Ascending aorta (tissue), 2 donors: ENCODE measurements at regions not wholly inside any gene's neighbourhood (a gene's known extent, or its start where the extent isn't known, plus 50 kb on each side); places are given as distances from the start of the nearest gene placed in this dataset.

Experiments
- DNase-seq, 2 donors: peaks; one replicate each; pipeline ENCODE4 v3.0.0-alpha.2; 2019; ENCODE audit warnings: low spot score in 2 of 2
- H3K27ac ChIP-seq, 2 donors: fragments of 200-600 bp; sonication (generic); one replicate each; pipeline ENCODE4 v1.5.1; 2016 to 2017; ENCODE audit warnings: mild to moderate bottlenecking in 1 of 2
- H3K27me3 ChIP-seq: fragments of 200-600 bp; sonication (generic); one replicate; pipeline ENCODE4 v1.5.1; 2017
- H3K36me3 ChIP-seq, 2 donors: fragments of 200-600 bp; sonication (generic); one replicate each; pipeline ENCODE4 v1.5.1; 2016
- H3K4me1 ChIP-seq, 2 donors: fragments of 200-600 bp; sonication (generic); one replicate each; pipeline ENCODE4 v1.5.1; 2016 to 2017; ENCODE audit warnings: mild to moderate bottlenecking in 1 of 2
- H3K4me3 ChIP-seq, 2 donors: fragments of 200-600 bp; sonication (generic); one replicate each; pipeline ENCODE4 v1.5.1; 2016 to 2017; ENCODE audit warnings: mild to moderate bottlenecking in 1 of 2
- H3K9me3 ChIP-seq, 2 donors: fragments of 200-600 bp; sonication (generic); one replicate each; pipeline ENCODE4 v1.5.1; 2016
- intact Hi-C: fragments of 100-400 bp; cut with DNase I; formaldehyde crosslinking; loops from one replicate; pipeline ENCODE4 v1.15.1; 2023
- TF ChIP-seq, protein P1 (sequence below), 3 experiments: fragments of 200-600 bp in 2 of 3; fragments of 450-650 bp in 1 of 3; sonication (generic) in 2 of 3; IDR thresholded peaks; one replicate each; pipeline ENCODE4 v1.5.1; 2016 to 2019; ENCODE audit warnings: antibody characterized with exemption in 3 of 3, mild to moderate bottlenecking in 1 of 3, moderate library complexity in 1 of 3

DNA sequence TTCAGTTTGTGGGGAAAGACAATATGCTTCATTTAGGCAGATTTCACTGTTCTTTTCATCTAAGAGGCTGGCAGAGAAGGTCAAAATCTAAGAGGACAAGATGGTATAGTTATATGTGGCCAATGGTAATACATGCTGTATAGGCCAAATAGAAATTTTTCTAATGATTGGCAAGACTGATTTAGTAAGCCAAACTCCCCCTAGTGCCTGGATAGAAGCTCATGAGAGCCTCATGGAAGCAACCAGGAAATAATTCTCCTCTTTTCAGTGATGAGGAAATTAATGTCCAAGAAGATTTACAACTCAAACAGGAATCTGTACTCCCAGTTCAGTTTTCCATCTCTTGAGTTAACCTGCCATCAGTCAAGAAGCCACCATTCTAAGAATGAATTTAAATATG lies 253.6 kb upstream of the PHF14 start:
- Histone ChIP-seq H3K27me3 (no peaks in the 10 kb centered on the region), H3K4me3 (no peak overlapping the region), H3K27ac (no peak overlapping the region), H3K9me3 (no peaks in the 10 kb centered on the region), H3K36me3 (no peaks in the 10 kb centered on the region), H3K4me1 (no peaks in the 10 kb centered on the region)
- DNase-seq: no peak
- TF ChIP-seq, protein P1, sequence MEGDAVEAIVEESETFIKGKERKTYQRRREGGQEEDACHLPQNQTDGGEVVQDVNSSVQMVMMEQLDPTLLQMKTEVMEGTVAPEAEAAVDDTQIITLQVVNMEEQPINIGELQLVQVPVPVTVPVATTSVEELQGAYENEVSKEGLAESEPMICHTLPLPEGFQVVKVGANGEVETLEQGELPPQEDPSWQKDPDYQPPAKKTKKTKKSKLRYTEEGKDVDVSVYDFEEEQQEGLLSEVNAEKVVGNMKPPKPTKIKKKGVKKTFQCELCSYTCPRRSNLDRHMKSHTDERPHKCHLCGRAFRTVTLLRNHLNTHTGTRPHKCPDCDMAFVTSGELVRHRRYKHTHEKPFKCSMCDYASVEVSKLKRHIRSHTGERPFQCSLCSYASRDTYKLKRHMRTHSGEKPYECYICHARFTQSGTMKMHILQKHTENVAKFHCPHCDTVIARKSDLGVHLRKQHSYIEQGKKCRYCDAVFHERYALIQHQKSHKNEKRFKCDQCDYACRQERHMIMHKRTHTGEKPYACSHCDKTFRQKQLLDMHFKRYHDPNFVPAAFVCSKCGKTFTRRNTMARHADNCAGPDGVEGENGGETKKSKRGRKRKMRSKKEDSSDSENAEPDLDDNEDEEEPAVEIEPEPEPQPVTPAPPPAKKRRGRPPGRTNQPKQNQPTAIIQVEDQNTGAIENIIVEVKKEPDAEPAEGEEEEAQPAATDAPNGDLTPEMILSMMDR (IDR thresholded peaks at IDR 0.05): no peak
- intact Hi-C loops: no loop called here

DNA sequence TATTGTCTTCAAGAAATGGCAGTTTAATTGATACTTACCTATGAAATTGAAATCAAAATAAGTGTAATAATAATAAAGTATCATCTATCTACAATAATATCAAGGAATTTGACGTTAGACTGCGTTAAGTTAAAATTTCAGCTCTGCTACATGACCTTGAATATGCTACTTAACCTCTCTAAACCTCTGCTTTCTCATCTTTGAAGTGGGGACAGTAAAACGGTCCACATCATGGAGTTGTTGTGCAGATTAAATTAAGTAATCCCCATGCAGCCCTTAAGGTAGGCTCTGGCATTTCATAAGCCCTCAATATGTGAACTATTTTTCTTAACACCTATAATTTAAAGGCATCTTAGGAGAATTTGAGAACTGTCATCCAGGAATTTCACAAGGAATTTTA lies 252.4 kb upstream of the PHF14 start:
- intact Hi-C loops: no loop called here
- H3K36me3 ChIP-seq: no peaks in the 10 kb centered on the region
- no peaks in the 10 kb centered on the region for H3K27me3 ChIP-seq
- no peaks in the 10 kb centered on the region for H3K4me1 ChIP-seq
- TF ChIP-seq, protein P1 (IDR thresholded peaks at IDR 0.05): no peak
- no peak overlapping the region for H3K27ac ChIP-seq
- DNase-seq: no peak
- no peak overlapping the region for H3K4me3 ChIP-seq
- H3K9me3 ChIP-seq: no peaks in the 10 kb centered on the region

DNA sequence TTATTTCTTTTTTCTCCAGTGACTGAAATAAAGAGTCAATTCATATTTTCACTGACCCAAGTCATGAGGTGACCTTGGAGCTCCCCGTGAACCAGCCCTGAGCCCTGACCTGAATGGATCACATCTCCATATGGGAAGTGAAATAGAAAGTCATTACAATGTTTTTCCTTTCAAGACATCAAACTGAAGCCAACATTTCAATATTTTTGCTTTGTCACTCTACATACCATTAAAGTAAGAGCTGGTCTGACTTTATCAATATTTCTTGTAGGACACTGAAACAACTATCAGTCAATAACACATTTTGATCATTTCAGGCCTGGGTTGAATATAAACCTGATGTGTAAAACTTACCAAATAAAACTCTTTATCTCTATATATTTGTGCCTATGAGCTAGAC lies 249.8 kb upstream of the PHF14 start:
- TF ChIP-seq, protein P1 (IDR thresholded peaks at IDR 0.05): no peak
- Histone ChIP-seq H3K36me3 (no peaks in the 10 kb centered on the region), H3K4me1 (no peaks in the 10 kb centered on the region), H3K27me3 (no peaks in the 10 kb centered on the region), H3K27ac (no peak overlapping the region), H3K9me3 (no peaks in the 10 kb centered on the region), H3K4me3 (no peak overlapping the region)
- intact Hi-C loops: no loop called here
- DNase-seq: no peak

DNA sequence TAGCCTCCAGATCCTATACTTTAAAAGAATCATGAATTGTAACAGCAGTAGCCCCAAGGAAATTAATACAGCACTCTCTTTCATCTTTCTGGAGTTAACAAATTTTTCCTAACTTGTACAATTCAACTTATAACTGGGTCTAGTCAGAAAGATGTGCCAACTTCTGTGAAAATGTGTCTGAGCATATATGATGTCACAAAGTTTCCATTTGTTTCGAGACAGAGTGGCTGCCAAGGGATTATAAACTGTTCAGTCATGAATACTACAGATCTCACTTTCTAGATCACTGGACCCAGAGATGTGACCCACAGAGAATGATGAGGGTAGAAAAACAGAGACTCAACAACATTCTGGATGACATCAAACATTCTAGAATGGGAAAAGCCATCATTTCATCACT lies 249.2 kb upstream of the PHF14 start:
- DNase-seq: no peak
- H3K9me3 ChIP-seq: no peaks in the 10 kb centered on the region
- no peak overlapping the region for H3K27ac ChIP-seq
- no peaks in the 10 kb centered on the region for H3K36me3 ChIP-seq
- H3K27me3 ChIP-seq: no peaks in the 10 kb centered on the region
- TF ChIP-seq, protein P1 (IDR thresholded peaks at IDR 0.05): no peak
- no peaks in the 10 kb centered on the region for H3K4me1 ChIP-seq
- intact Hi-C loops: no loop called here
- no peak overlapping the region for H3K4me3 ChIP-seq

DNA sequence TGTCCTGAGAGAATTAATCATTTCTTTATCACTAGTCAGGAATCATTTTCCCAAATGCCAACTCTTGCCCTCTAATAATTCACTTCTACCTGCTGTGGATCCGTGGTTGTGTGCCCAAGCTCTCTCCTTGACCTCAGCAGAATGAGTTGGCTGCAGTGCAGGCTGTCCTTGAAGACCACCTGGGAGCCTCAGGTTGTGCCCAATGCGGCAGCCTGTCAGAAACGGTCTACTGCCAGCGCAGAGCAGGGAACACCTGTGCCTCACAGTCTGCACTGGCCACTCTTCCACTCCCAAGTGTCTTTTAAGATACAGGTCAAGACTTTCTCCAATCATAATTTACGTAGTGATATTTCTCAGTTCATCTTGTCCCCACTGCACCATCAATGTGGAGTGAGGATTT lies 246.0 kb upstream of the PHF14 start:
- DNase-seq: no peak
- intact Hi-C loops: no loop called here
- Histone ChIP-seq H3K27ac (no peak overlapping the region), H3K4me3 (no peak overlapping the region), H3K27me3 (no peaks in the 10 kb centered on the region), H3K9me3 (no peaks in the 10 kb centered on the region), H3K36me3 (no peaks in the 10 kb centered on the region), H3K4me1 (no peaks in the 10 kb centered on the region)
- TF ChIP-seq, protein P1 (IDR thresholded peaks at IDR 0.05): no peak

DNA sequence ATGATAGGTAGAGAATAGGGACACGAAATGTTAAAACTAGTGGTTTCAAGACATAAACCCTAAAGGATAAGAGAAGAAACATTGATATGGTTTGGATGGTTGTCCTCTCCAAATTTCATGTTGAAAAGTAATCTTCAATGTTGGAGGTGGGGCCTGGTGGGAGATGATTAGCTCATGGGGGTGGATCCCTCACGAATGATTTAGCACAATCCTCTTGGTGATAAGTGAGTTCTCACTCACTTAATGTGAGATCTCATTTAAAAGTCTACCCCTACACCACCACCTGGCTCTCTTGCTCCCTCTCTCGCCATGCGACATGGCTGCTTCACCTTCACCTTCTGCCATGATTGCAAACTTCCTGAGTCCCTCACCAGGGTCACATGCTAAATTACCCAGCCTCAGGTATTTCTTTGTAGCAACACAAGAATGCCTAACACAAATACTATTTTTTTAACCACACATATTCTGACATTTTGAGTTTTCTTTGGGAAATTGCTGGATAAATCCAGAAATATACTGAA lies 242.4 kb upstream of the PHF14 start:
- TF ChIP-seq, protein P1 (IDR thresholded peaks at IDR 0.05): no peak
- no peak overlapping the region for H3K27ac ChIP-seq
- no peaks in the 10 kb centered on the region for H3K4me1 ChIP-seq
- intact Hi-C loops: no loop called here
- no peaks in the 10 kb centered on the region for H3K9me3 ChIP-seq
- H3K4me3 ChIP-seq: no peak overlapping the region
- DNase-seq: no peak
- H3K27me3 ChIP-seq: no peaks in the 10 kb centered on the region
- H3K36me3 ChIP-seq: no peaks in the 10 kb centered on the region
